Adipocyte (in vitro differentiated cells): ENCODE measurements at regions not wholly inside any gene's neighbourhood (a gene's known extent, or its start where the extent isn't known, plus 50 kb on each side); places are given as distances from the start of the nearest gene placed in this dataset.

Source experiments
- DNase-seq: peaks from one replicate; pipeline ENCODE4 v3.0.0-alpha.2; 2015; ENCODE audit warnings: low read depth
- H3K27me3 ChIP-seq: replicated peaks from 2 replicates; pipeline ENCODE4 v1.7.0; 2013; ENCODE audit warnings: mild to moderate bottlenecking, low read length, moderate library complexity; ENCODE audit not compliant: control insufficient read depth, insufficient read depth
- H3K36me3 ChIP-seq: 2 replicates; pipeline ENCODE4 v1.7.0; 2013; ENCODE audit warnings: low read length, mild to moderate bottlenecking, moderate library complexity; ENCODE audit not compliant: control insufficient read depth, insufficient read depth, severe bottlenecking
- H3K4me1 ChIP-seq: 2 replicates; pipeline ENCODE4 v1.7.0; 2013; ENCODE audit warnings: mild to moderate bottlenecking, low read length, moderate library complexity; ENCODE audit not compliant: control insufficient read depth, insufficient read depth
- H3K4me3 ChIP-seq: 2 replicates; pipeline ENCODE4 v1.7.0; 2013; ENCODE audit warnings: mild to moderate bottlenecking, low read length, moderate library complexity
- H3K9ac ChIP-seq: 2 replicates; pipeline ENCODE4 v1.7.0; 2013; ENCODE audit warnings: mild to moderate bottlenecking, low read length, moderate library complexity
- H3K9me3 ChIP-seq: 2 replicates; pipeline ENCODE4 v1.7.0; 2013; ENCODE audit warnings: mild to moderate bottlenecking, low read length, moderate library complexity; ENCODE audit not compliant: control insufficient read depth

DNA sequence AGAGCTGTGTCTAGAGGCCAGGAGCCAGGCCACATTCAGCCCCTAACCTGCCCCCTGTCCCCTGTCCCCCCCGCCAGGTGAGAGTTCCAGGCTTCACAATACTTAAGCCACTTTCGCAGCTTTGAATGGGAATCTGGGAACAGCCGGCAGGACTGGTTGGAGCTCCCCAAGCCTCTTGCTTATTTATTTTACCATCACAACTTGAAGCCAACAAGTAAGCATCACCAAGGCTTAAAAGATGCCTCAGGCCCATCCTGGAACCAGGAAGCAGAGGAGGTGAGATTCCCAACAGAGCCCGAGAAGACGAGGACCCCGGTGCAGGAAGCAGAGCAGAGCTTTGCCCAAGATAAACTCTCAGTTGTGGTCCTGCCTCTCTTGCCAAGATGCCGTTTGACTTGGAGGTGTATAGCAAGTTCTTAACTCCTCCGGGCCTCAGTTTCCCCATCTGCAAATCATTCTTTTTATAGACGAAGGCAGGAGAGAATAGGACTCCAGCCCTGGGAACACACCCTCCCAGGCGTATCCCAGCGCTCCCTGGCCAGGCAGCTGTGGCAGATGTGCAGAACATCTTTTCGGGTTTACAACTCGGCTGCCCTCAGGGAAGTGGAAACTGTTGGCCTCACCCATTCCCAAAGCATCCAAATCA lies 66.8 kb upstream of the SLC25A33 start:
- Histone ChIP-seq H3K9me3 (no peaks in the 10 kb centered on the region), H3K36me3 (no peaks in the 10 kb centered on the region), H3K9ac (no peak overlapping the region), H3K27me3 (no peaks in the 10 kb centered on the region), H3K4me3 (no peak overlapping the region), H3K4me1 (peaks cover 8% of the 10 kb centered on the region)
- no peak for DNase-seq

GRCh38 chr1:9473032-9473807 lies 66.0 kb upstream of the SLC25A33 start:
- Histone ChIP-seq H3K27me3 (no peaks in the 10 kb centered on the region), H3K36me3 (no peaks in the 10 kb centered on the region), H3K4me3 (no peak overlapping the region), H3K9ac (peak overlapping the region; percentile 60), H3K9me3 (no peaks in the 10 kb centered on the region), H3K4me1 (peaks cover 5% of the 10 kb centered on the region)
- peak; percentile 95 for DNase-seq

DNA sequence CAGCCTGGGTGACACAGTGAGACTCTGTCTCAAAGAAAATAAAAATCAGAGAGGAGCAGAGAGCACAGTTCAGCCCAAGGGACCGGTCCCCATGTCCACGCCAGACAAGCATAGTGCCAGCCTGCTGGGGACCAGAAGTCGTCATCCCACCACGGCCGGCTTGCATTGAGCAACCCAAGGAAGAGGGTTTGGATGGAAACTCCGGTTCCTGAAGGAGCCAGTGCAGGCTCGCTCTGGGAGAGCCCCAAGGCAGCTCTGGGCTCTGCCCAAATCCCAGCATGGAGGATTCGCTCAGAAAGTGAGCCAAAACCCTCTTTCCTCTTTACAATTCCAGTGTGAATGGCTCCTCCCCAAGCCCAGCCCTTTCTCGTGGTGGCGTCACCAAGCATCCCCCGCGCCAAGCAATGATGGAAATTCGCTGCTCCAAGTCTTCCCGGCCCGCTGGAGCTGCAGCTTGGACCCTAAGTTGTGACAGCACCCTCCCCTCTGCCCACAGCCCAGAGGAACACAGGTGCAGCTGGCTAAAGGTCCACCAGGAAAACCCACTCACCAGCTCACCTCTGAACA lies 64.1 kb upstream of the SLC25A33 start:
- no peaks in the 10 kb centered on the region for H3K27me3 ChIP-seq
- H3K9me3 ChIP-seq = no peaks in the 10 kb centered on the region
- no peak overlapping the region for H3K4me3 ChIP-seq
- no peak overlapping the region for H3K9ac ChIP-seq
- peaks cover 5% of the 10 kb centered on the region for H3K4me1 ChIP-seq
- no peaks in the 10 kb centered on the region for H3K36me3 ChIP-seq
- DNase-seq = no peak

GRCh38 chr1:9476790-9477463 lies 62.3 kb upstream of the SLC25A33 start:
- H3K9me3 ChIP-seq = no peaks in the 10 kb centered on the region
- no peak overlapping the region for H3K4me3 ChIP-seq
- H3K36me3 ChIP-seq = no peaks in the 10 kb centered on the region
- H3K4me1 ChIP-seq = peaks cover 5% of the 10 kb centered on the region
- no peak overlapping the region for H3K9ac ChIP-seq
- peak; percentile 19 for DNase-seq
- peaks cover 7% of the 10 kb centered on the region for H3K27me3 ChIP-seq

DNA sequence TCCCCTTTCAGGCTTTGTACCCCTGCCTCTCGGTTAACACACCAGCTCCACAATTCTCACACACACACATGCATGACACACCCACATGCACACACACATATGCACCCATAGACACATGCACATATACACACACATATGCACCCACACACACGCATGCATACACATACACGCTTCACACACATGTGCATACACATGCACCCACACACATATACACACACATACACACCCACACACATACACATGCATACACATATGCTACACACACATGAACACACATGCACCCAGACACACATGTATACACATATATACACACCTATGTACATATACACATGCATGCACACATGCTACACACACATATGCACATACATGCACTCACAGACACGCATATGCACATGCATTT lies 61.7 kb upstream of the SLC25A33 start:
- H3K4me1 ChIP-seq = peaks cover 5% of the 10 kb centered on the region
- peaks cover 7% of the 10 kb centered on the region for H3K27me3 ChIP-seq
- no peak overlapping the region for H3K9ac ChIP-seq
- H3K36me3 ChIP-seq = no peaks in the 10 kb centered on the region
- H3K4me3 ChIP-seq = no peak overlapping the region
- H3K9me3 ChIP-seq = no peaks in the 10 kb centered on the region
- DNase-seq = no peak

DNA sequence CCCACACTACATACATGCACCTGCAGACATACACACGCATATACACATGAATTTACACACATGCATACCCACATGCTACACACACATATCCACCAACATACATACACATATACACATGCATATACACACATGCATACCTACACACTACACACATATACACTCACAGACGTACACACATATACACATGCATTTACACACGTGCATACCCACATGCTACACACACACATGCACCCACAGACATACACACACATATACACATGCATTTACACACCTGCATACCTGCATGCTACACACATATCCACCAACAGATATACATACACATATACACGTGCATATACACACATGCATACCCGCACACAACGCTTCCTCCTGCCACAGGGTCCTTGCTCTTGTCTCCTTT lies 61.2 kb upstream of the SLC25A33 start:
- no peak overlapping the region for H3K9ac ChIP-seq
- no peak for DNase-seq
- H3K9me3 ChIP-seq = no peaks in the 10 kb centered on the region
- H3K4me3 ChIP-seq = no peak overlapping the region
- H3K36me3 ChIP-seq = no peaks in the 10 kb centered on the region
- H3K27me3 ChIP-seq = peaks cover 7% of the 10 kb centered on the region
- H3K4me1 ChIP-seq = peaks cover 5% of the 10 kb centered on the region

GRCh38 chr1:9481048-9481447 lies 58.2 kb upstream of the SLC25A33 start:
- Histone ChIP-seq H3K4me3 (no peak overlapping the region), H3K36me3 (no peaks in the 10 kb centered on the region), H3K9me3 (no peaks in the 10 kb centered on the region), H3K9ac (no peak overlapping the region), H3K4me1 (no peaks in the 10 kb centered on the region), H3K27me3 (peaks cover 7% of the 10 kb centered on the region)
- DNase-seq = no peak

GRCh38 chr1:9482403-9482802 lies 56.9 kb upstream of the SLC25A33 start:
- Histone ChIP-seq H3K4me1 (no peaks in the 10 kb centered on the region), H3K36me3 (no peaks in the 10 kb centered on the region), H3K9ac (no peak overlapping the region), H3K27me3 (peaks cover 7% of the 10 kb centered on the region), H3K4me3 (no peak overlapping the region), H3K9me3 (no peaks in the 10 kb centered on the region)
- no peak for DNase-seq

DNA sequence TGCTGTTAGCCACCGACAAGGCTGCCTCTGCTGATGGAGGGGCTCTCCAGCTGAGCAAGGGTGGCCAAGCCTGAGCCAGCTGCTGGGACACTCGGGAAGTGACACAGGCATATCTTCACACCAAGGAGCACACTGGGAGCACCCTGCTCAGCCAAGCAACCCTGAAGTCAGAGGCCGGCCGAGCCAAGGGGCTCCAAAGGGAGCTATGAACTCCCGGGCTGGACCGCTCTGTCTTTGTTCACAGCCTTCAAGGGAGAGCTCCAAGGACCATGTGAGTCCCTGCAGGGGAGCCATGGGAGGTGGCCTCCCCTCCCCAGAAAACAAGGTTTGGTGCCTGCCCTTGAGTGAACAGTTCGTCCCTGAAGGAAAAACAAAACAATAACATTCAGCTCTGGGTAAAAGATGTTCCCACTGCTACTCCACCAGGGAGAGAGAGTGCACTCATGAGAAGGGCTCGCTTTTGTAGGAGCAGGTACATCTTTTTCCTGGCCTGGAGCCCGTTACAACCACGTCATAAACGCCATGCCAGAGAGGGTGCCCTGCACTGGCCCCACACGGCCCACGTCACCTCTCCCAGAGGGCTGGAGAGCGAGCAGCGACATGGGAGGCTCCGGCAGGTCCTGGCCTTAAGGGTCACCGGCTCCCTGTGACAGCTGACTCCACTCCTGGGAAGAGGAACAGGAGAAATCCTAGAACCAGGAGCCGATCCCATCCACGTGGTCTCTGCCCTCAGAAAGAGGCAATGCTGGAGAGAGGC lies 56.3 kb upstream of the SLC25A33 start:
- Histone ChIP-seq H3K4me1 (no peaks in the 10 kb centered on the region), H3K4me3 (no peak overlapping the region), H3K27me3 (peaks cover 7% of the 10 kb centered on the region), H3K9ac (no peak overlapping the region), H3K9me3 (no peaks in the 10 kb centered on the region), H3K36me3 (no peaks in the 10 kb centered on the region)
- no peak for DNase-seq

DNA sequence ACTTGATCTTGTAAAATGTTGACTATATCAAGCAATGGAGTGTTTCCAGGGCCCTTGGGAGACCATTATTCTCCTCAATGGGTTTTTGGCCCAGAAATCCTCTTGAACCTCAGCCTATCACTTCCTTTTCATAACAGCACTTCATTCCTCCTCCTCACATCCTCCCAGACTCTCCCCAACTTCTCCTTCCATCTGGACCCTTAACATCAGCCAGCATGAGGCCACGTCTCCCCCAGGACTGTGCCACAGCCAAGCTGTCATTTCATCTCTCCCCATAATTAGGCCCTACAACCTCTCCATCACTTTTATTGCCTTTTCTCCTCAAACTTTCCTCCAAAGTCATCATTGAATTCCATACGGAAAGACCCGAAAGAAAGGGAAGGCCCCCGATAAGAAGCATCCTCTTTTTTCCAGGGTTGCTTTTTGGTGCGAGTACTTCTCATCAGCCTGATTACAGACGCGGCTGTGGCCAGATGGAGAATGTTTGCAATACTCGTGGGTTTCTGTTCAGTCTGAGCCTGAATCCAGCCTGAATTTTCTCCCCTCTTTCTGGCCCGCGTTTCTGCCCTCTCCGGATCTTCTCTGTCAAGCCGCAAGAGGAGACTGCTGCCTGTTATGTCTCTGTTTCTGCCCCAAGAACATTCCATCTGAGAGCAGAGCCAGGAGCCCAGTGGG lies 52.7 kb upstream of the SLC25A33 start:
- H3K9ac ChIP-seq = no peak overlapping the region
- H3K4me1 ChIP-seq = peaks cover 7% of the 10 kb centered on the region
- peaks cover 1% of the 10 kb centered on the region for H3K27me3 ChIP-seq
- no peaks in the 10 kb centered on the region for H3K9me3 ChIP-seq
- H3K4me3 ChIP-seq = no peak overlapping the region
- no peaks in the 10 kb centered on the region for H3K36me3 ChIP-seq
- no peak for DNase-seq
